Heart left ventricle (tissue), 13 donors: ENCODE measurements at regions not wholly inside any gene's neighbourhood (a gene's known extent, or its start where the extent isn't known, plus 50 kb on each side); places are given as distances from the start of the nearest gene placed in this dataset.

ENCODE experiments used
- POLR2A ChIP-seq, 2 donors: fragments of 450-650 bp; IDR thresholded peaks; one replicate each; pipeline ENCODE4 v1.6.1; 2017; ENCODE audit warnings: antibody characterized with exemption in 2 of 2, mild to moderate bottlenecking in 2 of 2, moderate library complexity in 2 of 2
- TF ChIP-seq, protein P1 (sequence below), 12 donors: fragments of 200-600 bp; sonication (generic) in 4 of 12; IDR thresholded peaks; one replicate each; pipeline versions ENCODE4 v1.5.0 to v1.8.0; 2018 to 2022; ENCODE audit warnings: antibody characterized with exemption in 12 of 12, mild to moderate bottlenecking in 5 of 12
- donor health status: ischemic (EF 13 %, LVEDD 7.1; RV severe dilation, severe dysfunction).
- donor health status: DM: no; HTN: yes; CAD: no.
- donor health status: DM: no; HTN: no; CAD: no.
- donor health status: ischemic (EF 25% LVEDD 6.9; RV normal size, moderate dysfunction).
- donor health status: ischemic (EF 25% LVEDD 5.7; RV mildly dilated, moderate dysfunction).
- donor health status: ischemic (EF 35%, LVEDD 5.7; RV mildly dilated, moderate dysfunction).
- donor health status: nonischemic (EF 11% LVEDD 7.7; RV severe dilation, severe dysfunction).
- donor health status: DM: yes; HTN: yes; CAD: no.
- donor health status: PGD.
- donor health status: ischemic (EF 29% LVEDD 5.4; RV normal size, mild dysfunction).
- donor health status: nonischemic (EF 23%, LVEDD 6.1; RV moderate dilation, normal function).

DNA sequence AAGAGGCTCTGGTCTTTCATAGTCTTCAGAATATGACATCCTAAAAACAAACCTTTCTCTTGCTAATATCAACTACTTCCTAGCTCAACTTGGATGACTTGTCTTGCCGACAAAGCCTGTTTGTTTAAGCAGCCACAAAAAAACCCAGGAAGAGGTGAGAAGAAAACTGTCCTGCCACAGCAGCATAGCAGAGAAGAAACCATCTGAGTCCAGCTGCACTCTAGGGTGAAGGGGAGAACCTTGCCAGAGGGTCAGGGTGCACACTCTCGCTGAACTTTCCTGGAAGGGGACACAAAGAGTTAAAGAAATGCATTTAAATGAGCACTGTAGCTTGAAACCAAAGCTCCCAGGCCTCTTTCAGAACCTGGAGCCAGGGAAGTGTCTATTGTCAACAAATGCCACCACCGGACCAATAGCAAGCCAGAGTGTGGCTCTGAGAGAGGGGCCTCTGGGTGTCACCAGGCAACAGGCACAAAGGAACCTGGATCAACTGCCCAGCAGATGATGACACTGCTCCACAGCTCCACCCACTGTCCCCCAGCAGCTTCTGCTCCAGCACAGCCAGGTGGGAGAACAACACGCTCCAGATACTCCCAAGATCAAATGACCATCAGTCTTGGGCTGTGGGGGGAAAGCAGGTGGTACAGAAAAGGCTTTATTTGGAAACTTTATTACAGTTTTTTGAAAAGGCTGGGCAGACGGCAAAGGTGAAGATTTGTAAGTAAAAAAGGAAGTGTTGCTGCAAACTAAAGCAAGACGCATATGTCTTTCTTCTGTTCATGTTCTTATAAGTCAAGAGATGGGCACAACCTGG lies 105.7 kb downstream of the RASSF10 start:
- TF ChIP-seq, protein P1, sequence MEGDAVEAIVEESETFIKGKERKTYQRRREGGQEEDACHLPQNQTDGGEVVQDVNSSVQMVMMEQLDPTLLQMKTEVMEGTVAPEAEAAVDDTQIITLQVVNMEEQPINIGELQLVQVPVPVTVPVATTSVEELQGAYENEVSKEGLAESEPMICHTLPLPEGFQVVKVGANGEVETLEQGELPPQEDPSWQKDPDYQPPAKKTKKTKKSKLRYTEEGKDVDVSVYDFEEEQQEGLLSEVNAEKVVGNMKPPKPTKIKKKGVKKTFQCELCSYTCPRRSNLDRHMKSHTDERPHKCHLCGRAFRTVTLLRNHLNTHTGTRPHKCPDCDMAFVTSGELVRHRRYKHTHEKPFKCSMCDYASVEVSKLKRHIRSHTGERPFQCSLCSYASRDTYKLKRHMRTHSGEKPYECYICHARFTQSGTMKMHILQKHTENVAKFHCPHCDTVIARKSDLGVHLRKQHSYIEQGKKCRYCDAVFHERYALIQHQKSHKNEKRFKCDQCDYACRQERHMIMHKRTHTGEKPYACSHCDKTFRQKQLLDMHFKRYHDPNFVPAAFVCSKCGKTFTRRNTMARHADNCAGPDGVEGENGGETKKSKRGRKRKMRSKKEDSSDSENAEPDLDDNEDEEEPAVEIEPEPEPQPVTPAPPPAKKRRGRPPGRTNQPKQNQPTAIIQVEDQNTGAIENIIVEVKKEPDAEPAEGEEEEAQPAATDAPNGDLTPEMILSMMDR (IDR thresholded peaks at IDR 0.05), result peak in 1 of 12 donors; percentile 14
- TF ChIP-seq POLR2A (IDR thresholded peaks at IDR 0.05), result no peak
